Smooth muscle cell (in vitro differentiated cells): ENCODE measurements at regions not wholly inside any gene's neighbourhood (a gene's known extent, or its start where the extent isn't known, plus 50 kb on each side); places are given as distances from the start of the nearest gene placed in this dataset.
"Not testable (repeated sequence)": the region's sequence is repeated elsewhere in the genome, so short reads cannot be mapped to it uniquely, and the experiment has no call there.

Source experiments
- DNase-seq: peaks from one replicate; lab custom pipeline; 2025; ENCODE audit not compliant: unreplicated experiment; lab: John Stamatoyannopoulos, UW
- H2AFZ ChIP-seq: fragments of 200-600 bp; sonication (generic); 2 replicates; pipeline ENCODE4 v1.6.0; 2016; ENCODE audit warnings: antibody characterized with exemption, low read depth, mild to moderate bottlenecking
- H3F3A ChIP-seq: fragments of 200-600 bp; sonication (generic); 2 replicates; pipeline ENCODE4 v1.6.0; 2017; ENCODE audit warnings: antibody characterized with exemption, low read depth
- H3K27ac ChIP-seq: fragments of 200-600 bp; sonication (generic); 2 replicates; pipeline ENCODE4 v1.5.1; 2016; ENCODE audit warnings: low read depth, mild to moderate bottlenecking
- H3K27me3 ChIP-seq: fragments of 200-600 bp; sonication (generic); 2 replicates; pipeline ENCODE4 v1.6.1; 2016; ENCODE audit warnings: low read depth, mild to moderate bottlenecking
- H3K36me3 ChIP-seq: fragments of 200-600 bp; sonication (generic); 2 replicates; pipeline ENCODE4 v1.5.1; 2016; ENCODE audit warnings: low read depth
- H3K4me1 ChIP-seq: fragments of 200-600 bp; sonication (generic); 2 replicates; pipeline ENCODE4 v1.5.1; 2016; ENCODE audit warnings: low read depth
- H3K4me2 ChIP-seq: fragments of 200-600 bp; sonication (generic); 2 replicates; pipeline ENCODE4 v1.6.0; 2016; ENCODE audit warnings: mild to moderate bottlenecking
- H3K4me3 ChIP-seq: fragments of 200-600 bp; sonication (generic); 2 replicates; pipeline ENCODE4 v1.5.1; 2016; ENCODE audit warnings: mild to moderate bottlenecking
- H3K79me2 ChIP-seq: fragments of 200-600 bp; sonication (generic); 2 replicates; pipeline ENCODE4 v1.6.0; 2016; ENCODE audit warnings: low read depth, mild to moderate bottlenecking
- H3K9ac ChIP-seq: fragments of 200-600 bp; sonication (generic); 2 replicates; pipeline ENCODE4 v1.6.0; 2016; ENCODE audit warnings: low read depth
- H3K9me3 ChIP-seq: fragments of 200-600 bp; sonication (generic); replicated peaks from 2 replicates; pipeline ENCODE4 v1.5.1; 2016; ENCODE audit warnings: low read depth
- H4K20me1 ChIP-seq: fragments of 200-600 bp; sonication (generic); 2 replicates; pipeline ENCODE4 v1.6.0; 2016; ENCODE audit warnings: low read depth
- CTCF ChIP-seq: fragments of 200-600 bp; sonication (generic); IDR thresholded peaks from 2 replicates; pipeline ENCODE4 v1.5.1; 2017; ENCODE audit warnings: borderline replicate concordance, mild to moderate bottlenecking, antibody characterized with exemption; ENCODE audit not compliant: insufficient read depth, poor library complexity, severe bottlenecking
- WGBS: methylation state at CpG from one replicate; pipeline ENCODE4 v1.1.7; 2016; ENCODE audit warnings: low lambda C conversion rate; 5-methylcytosine and 5-hydroxymethylcytosine counted together

GRCh38 chr11:98536023-98536422, 484.7 kb upstream of the CNTN5 start:
- Histone ChIP-seq H3K4me1 (no peaks in the 10 kb centered on the region), H3K27me3 (no peaks in the 10 kb centered on the region), H3K27ac (no peak overlapping the region), H3K9me3 (no peaks in the 10 kb centered on the region), H3K79me2 (no peaks in the 10 kb centered on the region), H3K4me3 (no peak overlapping the region), H3K9ac (no peak overlapping the region), H3F3A (no peaks in the 10 kb centered on the region), H2AFZ (no peak overlapping the region), H3K36me3 (no peaks in the 10 kb centered on the region), H3K4me2 (no peak overlapping the region), H4K20me1 (no peaks in the 10 kb centered on the region)
- no peak for TF ChIP-seq CTCF
- 86% methylated on average over 1 of the region's 1 CpG for WGBS
- no peak for DNase-seq

- H3K27ac ChIP-seq, H4K20me1 ChIP-seq, DNase-seq, H3K27me3 ChIP-seq, H2AFZ ChIP-seq, H3K79me2 ChIP-seq, H3K4me1 ChIP-seq, H3K4me3 ChIP-seq, H3K4me2 ChIP-seq, H3F3A ChIP-seq, H3K9ac ChIP-seq, H3K9me3 ChIP-seq, H3K36me3 ChIP-seq: not testable (repeated sequence)
- 91% methylated on average over 7 of the region's 7 CpGs for WGBS
Measured at GRCh38 chr11:98538358-98538757, 482.4 kb upstream of the CNTN5 start.

- no peaks in the 10 kb centered on the region for H3K36me3 ChIP-seq
- H4K20me1 ChIP-seq: no peaks in the 10 kb centered on the region
- H3K79me2 ChIP-seq: no peaks in the 10 kb centered on the region
- H3K4me1 ChIP-seq: no peaks in the 10 kb centered on the region
- no peaks in the 10 kb centered on the region for H3K27me3 ChIP-seq
- WGBS: 85% methylated on average over 5 of the region's 5 CpGs
- TF ChIP-seq CTCF: no peak
- no peaks in the 10 kb centered on the region for H3F3A ChIP-seq
- no peaks in the 10 kb centered on the region for H3K9me3 ChIP-seq
- H3K4me2 ChIP-seq: no peak overlapping the region
- H3K4me3 ChIP-seq: no peak overlapping the region
- DNase-seq: no peak
- no peak overlapping the region for H3K27ac ChIP-seq
- no peak overlapping the region for H3K9ac ChIP-seq
- no peak overlapping the region for H2AFZ ChIP-seq
Measured at GRCh38 chr11:98545544-98546175, 475.1 kb upstream of the CNTN5 start.

GRCh38 chr11:98549571-98549970, 471.2 kb upstream of the CNTN5 start:
- Histone ChIP-seq H3K4me1 (no peaks in the 10 kb centered on the region), H3K27me3 (no peaks in the 10 kb centered on the region), H4K20me1 (no peaks in the 10 kb centered on the region), H3F3A (no peaks in the 10 kb centered on the region), H3K4me2 (no peak overlapping the region), H3K36me3 (no peaks in the 10 kb centered on the region), H3K4me3 (no peak overlapping the region), H2AFZ (no peak overlapping the region), H3K79me2 (no peaks in the 10 kb centered on the region), H3K9ac (no peak overlapping the region), H3K27ac (no peak overlapping the region), H3K9me3 (no peaks in the 10 kb centered on the region)
- no peak for DNase-seq
- no peak for TF ChIP-seq CTCF
- 92% methylated on average over 3 of the region's 3 CpGs for WGBS
